IMR-90 (cell line): ENCODE measurements at regions not wholly inside any gene's neighbourhood (a gene's known extent, or its start where the extent isn't known, plus 50 kb on each side); places are given as distances from the start of the nearest gene placed in this dataset.

Experiments
- ATAC-seq: fragments of 200-7000 bp; cut with Tn5 transposase; 2 replicates; pipeline ENCODE4 v1.9.1; 2020; ENCODE audit warnings: low read depth, mild to moderate bottlenecking, moderate library complexity
- BruUV-seq: library from RNA; stranded (reverse); fragments of 400-500 nt; replicated peaks from 2 replicates; lab custom pipeline; 2021; lab: Mats Ljungman, UMichigan
- CTCF ChIA-PET: fragments of 300-600 bp; formaldehyde crosslinking; extraction: SDS; loops from one replicate; lab custom pipeline; 2021; ENCODE audit warnings: antibody characterized with exemption; lab: Yijun Ruan, JAX
- POLR2A ChIA-PET: fragments of 300-600 bp; sonication (Branson Sonifier 250); formaldehyde crosslinking; loops from one replicate; lab custom pipeline; 2022; ENCODE audit warnings: antibody characterized with exemption; ENCODE audit not compliant: unreplicated experiment; lab: Charles Lee
- DNase-seq: peaks from one replicate; pipeline ENCODE4 v3.0.0; 2013
- H2AFZ ChIP-seq: replicated peaks from 2 replicates; pipeline ENCODE3; 2013; ENCODE audit warnings: low read length, mild to moderate bottlenecking; ENCODE audit not compliant: poor library complexity
- H2AK5ac ChIP-seq: 2 replicates; pipeline ENCODE4 v1.6.1; 2013; ENCODE audit warnings: low read depth, low read length, inconsistent platforms
- H2AK9ac ChIP-seq: replicated peaks from 2 replicates; pipeline ENCODE3; 2013; ENCODE audit warnings: mild to moderate bottlenecking, low read depth, low read length, moderate library complexity; ENCODE audit not compliant: poor library complexity
- H2BK120ac ChIP-seq: 2 replicates; pipeline ENCODE4 v1.6.1; 2013; ENCODE audit warnings: low read depth, low read length, inconsistent platforms
- H2BK15ac ChIP-seq: 3 replicates; pipeline ENCODE4 v1.6.1; 2013; ENCODE audit warnings: low read depth, low read length, inconsistent platforms
- H2BK20ac ChIP-seq: 2 replicates; pipeline ENCODE4 v1.6.1; 2013; ENCODE audit warnings: low read depth, mild to moderate bottlenecking, inconsistent platforms, low read length, moderate library complexity
- H2BK5ac ChIP-seq: 2 replicates; pipeline ENCODE4 v1.6.1; 2013; ENCODE audit warnings: mild to moderate bottlenecking, low read depth, low read length, inconsistent platforms; ENCODE audit not compliant: poor library complexity, severe bottlenecking
- H3K14ac ChIP-seq: replicated peaks from 2 replicates; pipeline ENCODE4 v1.6.1; 2013; ENCODE audit warnings: low read depth, low read length, inconsistent platforms
- H3K18ac ChIP-seq: 2 replicates; pipeline ENCODE4 v1.6.1; 2013; ENCODE audit warnings: low read depth, low read length, control low read depth
- H3K23ac ChIP-seq: 2 replicates; pipeline ENCODE4 v1.6.1; 2013; ENCODE audit warnings: low read depth, low read length, inconsistent platforms
- H3K27ac ChIP-seq: 2 replicates; pipeline ENCODE4 v1.5.1; 2013; ENCODE audit warnings: mild to moderate bottlenecking, control low read depth, low read length; ENCODE audit not compliant: insufficient read depth
- H3K27me3 ChIP-seq: 2 replicates; pipeline ENCODE4 v1.6.1; 2013; ENCODE audit warnings: low read length; ENCODE audit not compliant: control insufficient read depth, insufficient read depth
- H3K36me3 ChIP-seq: 2 replicates; pipeline ENCODE4 v1.6.1; 2013; ENCODE audit warnings: low read length, mixed read lengths; ENCODE audit not compliant: control insufficient read depth, insufficient read depth
- H3K4ac ChIP-seq: 2 replicates; pipeline ENCODE4 v1.6.1; 2013; ENCODE audit warnings: low read depth, low read length, inconsistent platforms
- H3K4me1 ChIP-seq: 2 replicates; pipeline ENCODE4 v1.6.1; 2013; ENCODE audit warnings: low read length, mixed read lengths; ENCODE audit not compliant: control insufficient read depth, insufficient read depth
- H3K4me2 ChIP-seq: 2 replicates; pipeline ENCODE4 v1.6.1; 2013; ENCODE audit warnings: low read depth, mild to moderate bottlenecking, control low read depth, low read length, moderate library complexity
- H3K4me3 ChIP-seq: 2 replicates; pipeline ENCODE4 v1.5.1; 2013; ENCODE audit warnings: low read depth, mild to moderate bottlenecking, control low read depth, low read length, moderate library complexity; ENCODE audit not compliant: insufficient read depth
- H3K56ac ChIP-seq: 2 replicates; pipeline ENCODE4 v1.6.1; 2013; ENCODE audit warnings: low read length, inconsistent platforms; ENCODE audit not compliant: insufficient read depth; ENCODE audit errors: extremely low read depth
- H3K79me1 ChIP-seq, 2 experiments: 2 replicates each; pipeline ENCODE4 v1.6.1; 2013; ENCODE audit warnings: low read length in 2 of 2, inconsistent platforms in 1 of 2, low read depth in 1 of 2
- H3K9ac ChIP-seq: 2 replicates; pipeline ENCODE4 v1.6.1; 2013; ENCODE audit warnings: low read depth, low read length, control low read depth
- H3K9me1 ChIP-seq: 2 replicates; pipeline ENCODE4 v1.6.1; 2013; ENCODE audit warnings: low read length, inconsistent platforms; ENCODE audit not compliant: insufficient read depth
- H3K9me3 ChIP-seq: 2 replicates; pipeline ENCODE4 v1.6.1; 2013; ENCODE audit warnings: low read length; ENCODE audit not compliant: control insufficient read depth, insufficient read depth
- H4K20me1 ChIP-seq: 2 replicates; pipeline ENCODE4 v1.6.1; 2013; ENCODE audit warnings: low read length, inconsistent platforms; ENCODE audit not compliant: insufficient read depth
- H4K5ac ChIP-seq: 2 replicates; pipeline ENCODE4 v1.6.1; 2013; ENCODE audit warnings: mild to moderate bottlenecking, low read depth, low read length, control low read depth
- H4K8ac ChIP-seq, 2 experiments: 2 replicates each; pipeline ENCODE4 v1.6.1; 2013; ENCODE audit warnings: low read depth in 2 of 2, low read length in 2 of 2, control low read depth in 1 of 2, inconsistent platforms in 1 of 2
- H4K91ac ChIP-seq: 2 replicates; pipeline ENCODE4 v1.6.1; 2013; ENCODE audit warnings: low read depth, low read length, inconsistent platforms; ENCODE audit not compliant: insufficient read depth
- CEBPB ChIP-seq: IDR thresholded peaks from 2 replicates; pipeline ENCODE4 v1.6.1; 2012; ENCODE audit warnings: low read depth, low read length, improper control_type of control experiment
- WGBS, 2 experiments: methylation state at CpG; one replicate each; pipeline versions ENCODE4 v1.1.5 to v1.1.7; 2013; ENCODE audit warnings: missing lambda C conversion rate in 2 of 2; ENCODE audit not compliant: insufficient read length in 1 of 2; ENCODE audit errors: extremely low coverage in 2 of 2; 5-methylcytosine and 5-hydroxymethylcytosine counted together
- dilution Hi-C: fragments of 300-500 bp; cut with HindIII; formaldehyde crosslinking; loops from one replicate; pipeline ENCODE4 v1.14.3; 2018; ENCODE audit warnings: low sequenced_read_pairs; ENCODE audit not compliant: unreplicated experiment
- in situ Hi-C: fragments of 300-500 bp; cut with MboI; formaldehyde crosslinking; loops from 3 replicates; pipeline ENCODE4 v1.14.3; 2019; ENCODE audit warnings: low sequenced_read_pairs, inconsistent platforms, mixed read lengths
- intact Hi-C: fragments of 100-400 bp; cut with micrococcal nuclease; formaldehyde crosslinking; loops from 2 replicates; pipeline ENCODE4 v1.10.0; 2022

DNA sequence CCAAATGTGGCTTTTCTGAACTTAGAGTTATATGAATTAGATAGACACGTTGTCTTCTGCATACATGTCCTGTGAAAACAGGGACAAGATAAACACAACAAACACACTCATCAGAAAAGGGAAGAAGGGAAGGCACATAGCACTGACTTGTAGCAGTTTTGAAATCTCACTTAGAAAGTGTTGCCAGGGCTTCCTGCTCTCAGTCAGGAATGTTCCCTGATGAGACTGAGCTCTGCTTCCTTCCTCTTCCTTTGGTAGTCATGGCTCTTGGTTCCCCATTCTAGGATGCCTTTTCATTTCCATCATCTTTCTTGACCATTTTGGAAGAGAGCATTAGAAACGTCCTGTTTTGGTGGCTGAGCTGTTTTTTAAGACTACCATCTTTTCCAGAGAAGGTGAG, 233.8 kb upstream of the LYZL1 start:
- CTCF ChIA-PET: interaction anchor here (0.6 kb wide), 1 partner anchor 45 kb away, joined by 3 read pairs; no protein-coding TSS in a partner anchor
- Histone ChIP-seq H2BK20ac (no peak overlapping the region), H3K9me3 (no peaks in the 10 kb centered on the region), H3K4ac (no peak overlapping the region), H3K9me1 (no peaks in the 10 kb centered on the region), H3K27ac (no peak overlapping the region), H2BK120ac (no peak overlapping the region), H3K56ac (no peak overlapping the region), H3K4me1 (no peaks in the 10 kb centered on the region), H2BK5ac (no peak overlapping the region), H3K79me1 (no peaks in the 10 kb centered on the region), H3K14ac (no peak overlapping the region), H3K9ac (no peak overlapping the region), H3K23ac (no peak overlapping the region), H4K91ac (no peak overlapping the region), H3K4me2 (no peak overlapping the region), H2AFZ (no peak overlapping the region), H4K20me1 (no peaks in the 10 kb centered on the region), H3K27me3 (peaks cover 29% of the 10 kb centered on the region), H3K36me3 (no peaks in the 10 kb centered on the region), H2BK15ac (no peak overlapping the region), H4K5ac (no peak overlapping the region), H3K4me3 (no peak overlapping the region), H2AK9ac (no peak overlapping the region), H2AK5ac (no peak overlapping the region), H4K8ac (no peak overlapping the region), H3K18ac (no peak overlapping the region)
- POLR2A ChIA-PET: no interaction called here
- no TSS peak for BruUV-seq
- intact Hi-C loops: loop anchor here (5.0 kb wide), 1 partner anchor 378 kb away; the partner anchor contains the start of gene BAMBI
- no CpG with 5 or more reads among the region's 2 CpGs for WGBS, 2 experiments
- ATAC-seq (no peak), DNase-seq (no peak)
- no peak for TF ChIP-seq CEBPB
- in situ Hi-C loops: no loop called here
- dilution Hi-C loops: no loop called here
